ENCODE measurements at regions not wholly inside any gene's neighbourhood (a gene's known extent, or its start where the extent isn't known, plus 50 kb on each side); places are given as distances from the start of the nearest gene placed in this dataset.

- no peak overlapping the region for H3K9ac ChIP-seq (ENCODE audit: insufficient read length, low read depth)
- H3K4me3 ChIP-seq (ENCODE audit: insufficient read length, low read depth), result no peak overlapping the region
- no peaks in the 10 kb centered on the region for H3K27me3 ChIP-seq (ENCODE audit: insufficient read depth, insufficient read length)
- no peaks in the 10 kb centered on the region for H3K4me1 ChIP-seq (ENCODE audit: insufficient read depth, insufficient read length)
- H3K9me3 ChIP-seq (ENCODE audit: insufficient read depth, low read length), result peaks cover 27% of the 10 kb centered on the region
- TF ChIP-seq SUZ12 (IDR thresholded peaks at IDR 0.05; ENCODE audit: extremely low read depth, insufficient read depth, insufficient read length) (no peak), YY1 (IDR thresholded peaks at IDR 0.05; ENCODE audit: insufficient read depth, insufficient read length) (no peak), ZNF274 (IDR thresholded peaks at IDR 0.05; ENCODE audit: low read depth, low read length) (no peak)
- no peak for DNase-seq (ENCODE audit: low read depth, low spot score)
- no peaks in the 10 kb centered on the region for H3K36me3 ChIP-seq (ENCODE audit: insufficient read depth, insufficient read length, low read length)
These were observed 84.7 kb downstream of the URB2 start for GRCh38 chr1:229710746-229711145.

GRCh38 chr1:229714306-229714705 lies 88.3 kb downstream of the URB2 start:
- Histone ChIP-seq H3K27me3 (ENCODE audit: insufficient read depth, insufficient read length) (no peaks in the 10 kb centered on the region), H3K9ac (ENCODE audit: insufficient read length, low read depth) (no peak overlapping the region), H3K9me3 (ENCODE audit: insufficient read depth, low read length) (0 out of 2 replicates have a peak, but pooled peaks cover 5% of the 10 kb centered on the region), H3K4me1 (ENCODE audit: insufficient read depth, insufficient read length) (peaks cover 2% of the 10 kb centered on the region), H3K4me3 (ENCODE audit: insufficient read length, low read depth) (no peak overlapping the region), H3K36me3 (ENCODE audit: insufficient read depth, insufficient read length, low read length) (no peaks in the 10 kb centered on the region)
- TF ChIP-seq ZNF274 (IDR thresholded peaks at IDR 0.05; ENCODE audit: low read depth, low read length), result no peak
- no peak for TF ChIP-seq YY1 (IDR thresholded peaks at IDR 0.05; ENCODE audit: insufficient read depth, insufficient read length)
- TF ChIP-seq SUZ12 (IDR thresholded peaks at IDR 0.05; ENCODE audit: extremely low read depth, insufficient read depth, insufficient read length), result no peak
- no peak for DNase-seq (ENCODE audit: low read depth, low spot score)

GRCh38 chr1:229714964-229715603 lies 89.0 kb downstream of the URB2 start:
- DNase-seq (ENCODE audit: low read depth, low spot score), result no peak
- Histone ChIP-seq H3K4me1 (ENCODE audit: insufficient read depth, insufficient read length) (peaks cover 2% of the 10 kb centered on the region), H3K27me3 (ENCODE audit: insufficient read depth, insufficient read length) (no peaks in the 10 kb centered on the region), H3K9ac (ENCODE audit: insufficient read length, low read depth) (no peak overlapping the region), H3K36me3 (ENCODE audit: insufficient read depth, insufficient read length, low read length) (no peaks in the 10 kb centered on the region), H3K4me3 (ENCODE audit: insufficient read length, low read depth) (no peak overlapping the region), H3K9me3 (ENCODE audit: insufficient read depth, low read length) (peaks cover 7% of the 10 kb centered on the region; the same call in 1 of the 2 replicates)
- TF ChIP-seq YY1 (IDR thresholded peaks at IDR 0.05; ENCODE audit: insufficient read depth, insufficient read length) (no peak), ZNF274 (IDR thresholded peaks at IDR 0.05; ENCODE audit: low read depth, low read length) (no peak), SUZ12 (IDR thresholded peaks at IDR 0.05; ENCODE audit: extremely low read depth, insufficient read depth, insufficient read length) (no peak)

- Histone ChIP-seq H3K9ac (ENCODE audit: insufficient read length, low read depth) (no peak overlapping the region), H3K9me3 (ENCODE audit: insufficient read depth, low read length) (peaks cover 16% of the 10 kb centered on the region; the same call in 1 of the 2 replicates), H3K4me1 (ENCODE audit: insufficient read depth, insufficient read length) (peaks cover 2% of the 10 kb centered on the region), H3K27me3 (ENCODE audit: insufficient read depth, insufficient read length) (no peaks in the 10 kb centered on the region), H3K4me3 (ENCODE audit: insufficient read length, low read depth) (no peak overlapping the region), H3K36me3 (ENCODE audit: insufficient read depth, insufficient read length, low read length) (no peaks in the 10 kb centered on the region)
- DNase-seq (ENCODE audit: low read depth, low spot score), result peak; percentile 71
- TF ChIP-seq YY1 (IDR thresholded peaks at IDR 0.05; ENCODE audit: insufficient read depth, insufficient read length) (no peak), SUZ12 (IDR thresholded peaks at IDR 0.05; ENCODE audit: extremely low read depth, insufficient read depth, insufficient read length) (no peak), ZNF274 (IDR thresholded peaks at IDR 0.05; ENCODE audit: low read depth, low read length) (no peak)
These were observed 90.0 kb downstream of the URB2 start for GRCh38 chr1:229716069-229716468.

GRCh38 chr1:229716704-229717103 lies 90.7 kb downstream of the URB2 start:
- no peak overlapping the region for H3K9ac ChIP-seq (ENCODE audit: insufficient read length, low read depth)
- no peaks in the 10 kb centered on the region for H3K36me3 ChIP-seq (ENCODE audit: insufficient read depth, insufficient read length, low read length)
- DNase-seq (ENCODE audit: low read depth, low spot score), result no peak
- peaks cover 2% of the 10 kb centered on the region for H3K4me1 ChIP-seq (ENCODE audit: insufficient read depth, insufficient read length)
- H3K4me3 ChIP-seq (ENCODE audit: insufficient read length, low read depth), result no peak overlapping the region
- no peaks in the 10 kb centered on the region for H3K27me3 ChIP-seq (ENCODE audit: insufficient read depth, insufficient read length)
- TF ChIP-seq ZNF274 (IDR thresholded peaks at IDR 0.05; ENCODE audit: low read depth, low read length) (no peak), SUZ12 (IDR thresholded peaks at IDR 0.05; ENCODE audit: extremely low read depth, insufficient read depth, insufficient read length) (no peak), YY1 (IDR thresholded peaks at IDR 0.05; ENCODE audit: insufficient read depth, insufficient read length) (no peak)
- peaks cover 16% of the 10 kb centered on the region; the same call in 1 of the 2 replicates for H3K9me3 ChIP-seq (ENCODE audit: insufficient read depth, low read length)

GRCh38 chr1:229717786-229718576 lies 91.9 kb downstream of the URB2 start:
- Histone ChIP-seq H3K9ac (ENCODE audit: insufficient read length, low read depth) (no peak overlapping the region), H3K4me1 (ENCODE audit: insufficient read depth, insufficient read length) (peaks cover 2% of the 10 kb centered on the region), H3K36me3 (ENCODE audit: insufficient read depth, insufficient read length, low read length) (no peaks in the 10 kb centered on the region), H3K9me3 (ENCODE audit: insufficient read depth, low read length) (peaks cover 16% of the 10 kb centered on the region; the same call in 1 of the 2 replicates), H3K27me3 (ENCODE audit: insufficient read depth, insufficient read length) (no peaks in the 10 kb centered on the region), H3K4me3 (ENCODE audit: insufficient read length, low read depth) (no peak overlapping the region)
- no peak for DNase-seq (ENCODE audit: low read depth, low spot score)
- TF ChIP-seq YY1 (IDR thresholded peaks at IDR 0.05; ENCODE audit: insufficient read depth, insufficient read length) (no peak), SUZ12 (IDR thresholded peaks at IDR 0.05; ENCODE audit: extremely low read depth, insufficient read depth, insufficient read length) (no peak), ZNF274 (IDR thresholded peaks at IDR 0.05; ENCODE audit: low read depth, low read length) (no peak)

GRCh38 chr1:229726061-229726460 lies 100.0 kb downstream of the URB2 start:
- no peak for DNase-seq (ENCODE audit: low read depth, low spot score)
- Histone ChIP-seq H3K4me3 (ENCODE audit: insufficient read length, low read depth) (no peak overlapping the region), H3K4me1 (ENCODE audit: insufficient read depth, insufficient read length) (no peaks in the 10 kb centered on the region), H3K9me3 (ENCODE audit: insufficient read depth, low read length) (no peaks in the 10 kb centered on the region), H3K36me3 (ENCODE audit: insufficient read depth, insufficient read length, low read length) (no peaks in the 10 kb centered on the region), H3K27me3 (ENCODE audit: insufficient read depth, insufficient read length) (no peaks in the 10 kb centered on the region), H3K9ac (ENCODE audit: insufficient read length, low read depth) (no peak overlapping the region)
- TF ChIP-seq YY1 (IDR thresholded peaks at IDR 0.05; ENCODE audit: insufficient read depth, insufficient read length) (no peak), ZNF274 (IDR thresholded peaks at IDR 0.05; ENCODE audit: low read depth, low read length) (no peak), SUZ12 (IDR thresholded peaks at IDR 0.05; ENCODE audit: extremely low read depth, insufficient read depth, insufficient read length) (no peak)

Measured in NT2/D1 (cell line).